ENCODE measurements at regions not wholly inside any gene's neighbourhood (a gene's known extent, or its start where the extent isn't known, plus 50 kb on each side); places are given as distances from the start of the nearest gene placed in this dataset.

DNA sequence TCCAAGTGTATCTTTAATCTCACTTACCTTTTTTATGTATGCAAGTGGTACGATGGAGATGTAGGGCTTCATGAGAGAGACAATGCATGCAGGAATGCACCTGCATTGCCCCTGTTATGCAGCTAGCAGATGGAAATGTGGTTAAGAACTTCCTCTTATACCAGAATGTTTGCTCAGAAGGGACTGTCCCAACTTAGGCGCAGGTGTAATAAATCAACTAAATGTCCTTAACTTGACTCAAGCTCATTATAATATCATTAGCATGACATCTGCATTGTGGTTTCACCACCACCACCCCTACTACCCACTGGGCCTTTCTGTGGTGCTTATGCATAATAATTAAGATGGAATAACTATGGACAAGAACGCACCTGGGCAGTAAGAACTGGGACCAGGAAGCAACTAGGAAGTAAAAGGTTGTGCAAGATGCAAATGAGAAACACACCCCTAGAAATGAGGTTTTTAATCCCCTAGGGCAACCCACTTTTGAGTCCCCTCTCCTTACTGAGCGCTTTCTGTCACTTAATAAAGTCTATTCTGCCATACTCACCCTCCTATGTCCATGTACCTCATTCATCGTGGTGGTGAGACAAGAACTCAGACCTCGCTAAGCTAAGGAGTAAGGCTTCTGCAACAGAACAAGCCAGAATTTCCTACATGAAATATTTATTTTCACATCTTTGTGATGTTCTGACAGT is 1103.3 kb upstream of the B3GALT2 start:
- Histone ChIP-seq H3K4me3 (no peak overlapping the region), H3K4me2 (ENCODE audit: control insufficient read depth, insufficient read depth) (no peak overlapping the region), H3K27ac (ENCODE audit: control insufficient read depth, insufficient read depth) (no peak overlapping the region), H3K9me3 (replicated peaks; ENCODE audit: control insufficient read depth, insufficient read depth, low read length) (no peaks in the 10 kb centered on the region), H2AFZ (ENCODE audit: control insufficient read depth, low read depth, low read length) (no peak overlapping the region), H3K9ac (ENCODE audit: control insufficient read depth, insufficient read depth, low read length) (no peak overlapping the region), H4K20me1 (ENCODE audit: control insufficient read depth, insufficient read depth) (no peaks in the 10 kb centered on the region), H3K4me1 (ENCODE audit: control insufficient read depth, insufficient read depth, low read length) (no peaks in the 10 kb centered on the region), H3K79me2 (ENCODE audit: control insufficient read depth, insufficient read depth, low read length) (no peaks in the 10 kb centered on the region), H3K36me3 (ENCODE audit: control insufficient read depth in 2 of 2, insufficient read depth in 2 of 2, low read length in 1 of 2) (no peaks in the 10 kb centered on the region), H3K27me3 (replicated peaks in 1 of 2; ENCODE audit: control insufficient read depth in 2 of 2, insufficient read depth in 2 of 2, low read length in 1 of 2) (no peaks in the 10 kb centered on the region)
- peak; percentile 39 for DNase-seq (ENCODE audit: low read depth, low spot score)
- WGBS (ENCODE audit: insufficient coverage, insufficient replicate concordance, low lambda C conversion rate, missing lambda C conversion rate) = 0% methylated on average over 6 of the region's 6 CpGs
- in situ Hi-C loops (cut with MboI) = loop anchor here (25.0 kb wide), 1 partner anchor 1827 kb away; no protein-coding TSS in a partner anchor
- CTCF ChIA-PET = interaction anchor here (1.1 kb wide), 1 partner anchor 55 kb away, joined by 3 read pairs; no protein-coding TSS in a partner anchor
- peak; percentile 92 for ATAC-seq
- RAD21 ChIA-PET (ENCODE audit: unreplicated experiment) = no interaction called here
- SMC1A ChIA-PET (ENCODE audit: uncharacterized antibody, unreplicated experiment) = no interaction called here
- intact Hi-C loops (cut with micrococcal nuclease; ENCODE audit: unreplicated experiment) = no loop called here
- no TSS peak for BruUV-seq (replicated peaks)
- peak; percentile 90 for FAIRE-seq
- POLR2A ChIA-PET = no interaction called here
- TF ChIP-seq, protein P1, sequence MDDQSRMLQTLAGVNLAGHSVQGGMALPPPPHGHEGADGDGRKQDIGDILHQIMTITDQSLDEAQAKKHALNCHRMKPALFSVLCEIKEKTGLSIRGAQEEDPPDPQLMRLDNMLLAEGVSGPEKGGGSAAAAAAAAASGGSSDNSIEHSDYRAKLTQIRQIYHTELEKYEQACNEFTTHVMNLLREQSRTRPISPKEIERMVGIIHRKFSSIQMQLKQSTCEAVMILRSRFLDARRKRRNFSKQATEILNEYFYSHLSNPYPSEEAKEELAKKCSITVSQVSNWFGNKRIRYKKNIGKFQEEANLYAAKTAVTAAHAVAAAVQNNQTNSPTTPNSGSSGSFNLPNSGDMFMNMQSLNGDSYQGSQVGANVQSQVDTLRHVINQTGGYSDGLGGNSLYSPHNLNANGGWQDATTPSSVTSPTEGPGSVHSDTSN (IDR thresholded peaks at IDR 0.05; ENCODE audit: insufficient replicate concordance, low read depth, low read length) = peak; percentile 38
- TF ChIP-seq CREM (IDR thresholded peaks at IDR 0.05; ENCODE audit: low read depth) (peak; percentile 65; the same call in 1 of the 2 replicates), IKZF1 (conservative IDR thresholded peaks at IDR 0.05) (peak; percentile 45; the same call in 1 of the 2 replicates), RCOR1 (conservative IDR thresholded peaks at IDR 0.05; ENCODE audit: low read depth, low read length) (no peak), ATF7 (IDR thresholded peaks at IDR 0.05; ENCODE audit: low read depth) (peak; percentile 61), CBX5 (IDR thresholded peaks at IDR 0.05; ENCODE audit: low read depth) (no peak), KDM1A (IDR thresholded peaks at IDR 0.05; ENCODE audit: borderline replicate concordance) (no peak), SMAD5 (IDR thresholded peaks at IDR 0.05; ENCODE audit: low read depth) (no peak), PML (IDR thresholded peaks at IDR 0.05; ENCODE audit: low read length) (peak; percentile 39; the same call in 1 of the 2 replicates)
- TF ChIP-seq, protein P2, sequence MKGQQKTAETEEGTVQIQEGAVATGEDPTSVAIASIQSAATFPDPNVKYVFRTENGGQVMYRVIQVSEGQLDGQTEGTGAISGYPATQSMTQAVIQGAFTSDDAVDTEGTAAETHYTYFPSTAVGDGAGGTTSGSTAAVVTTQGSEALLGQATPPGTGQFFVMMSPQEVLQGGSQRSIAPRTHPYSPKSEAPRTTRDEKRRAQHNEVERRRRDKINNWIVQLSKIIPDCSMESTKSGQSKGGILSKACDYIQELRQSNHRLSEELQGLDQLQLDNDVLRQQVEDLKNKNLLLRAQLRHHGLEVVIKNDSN (IDR thresholded peaks at IDR 0.05; ENCODE audit: borderline replicate concordance, extremely low read length, insufficient read depth, low read depth, low read length) = no peak
- TF ChIP-seq, protein P3, sequence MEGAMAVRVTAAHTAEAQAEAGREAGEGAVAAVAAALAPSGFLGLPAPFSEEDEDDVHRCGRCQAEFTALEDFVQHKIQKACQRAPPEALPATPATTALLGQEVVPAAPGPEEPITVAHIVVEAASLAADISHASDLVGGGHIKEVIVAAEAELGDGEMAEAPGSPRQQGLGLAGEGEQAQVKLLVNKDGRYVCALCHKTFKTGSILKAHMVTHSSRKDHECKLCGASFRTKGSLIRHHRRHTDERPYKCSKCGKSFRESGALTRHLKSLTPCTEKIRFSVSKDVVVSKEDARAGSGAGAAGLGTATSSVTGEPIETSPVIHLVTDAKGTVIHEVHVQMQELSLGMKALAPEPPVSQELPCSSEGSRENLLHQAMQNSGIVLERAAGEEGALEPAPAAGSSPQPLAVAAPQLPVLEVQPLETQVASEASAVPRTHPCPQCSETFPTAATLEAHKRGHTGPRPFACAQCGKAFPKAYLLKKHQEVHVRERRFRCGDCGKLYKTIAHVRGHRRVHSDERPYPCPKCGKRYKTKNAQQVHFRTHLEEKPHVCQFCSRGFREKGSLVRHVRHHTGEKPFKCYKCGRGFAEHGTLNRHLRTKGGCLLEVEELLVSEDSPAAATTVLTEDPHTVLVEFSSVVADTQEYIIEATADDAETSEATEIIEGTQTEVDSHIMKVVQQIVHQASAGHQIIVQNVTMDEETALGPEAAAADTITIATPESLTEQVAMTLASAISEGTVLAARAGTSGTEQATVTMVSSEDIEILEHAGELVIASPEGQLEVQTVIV (IDR thresholded peaks at IDR 0.05; ENCODE audit: borderline replicate concordance, partially characterized antibody) = no peak
- TF ChIP-seq, protein P4, sequence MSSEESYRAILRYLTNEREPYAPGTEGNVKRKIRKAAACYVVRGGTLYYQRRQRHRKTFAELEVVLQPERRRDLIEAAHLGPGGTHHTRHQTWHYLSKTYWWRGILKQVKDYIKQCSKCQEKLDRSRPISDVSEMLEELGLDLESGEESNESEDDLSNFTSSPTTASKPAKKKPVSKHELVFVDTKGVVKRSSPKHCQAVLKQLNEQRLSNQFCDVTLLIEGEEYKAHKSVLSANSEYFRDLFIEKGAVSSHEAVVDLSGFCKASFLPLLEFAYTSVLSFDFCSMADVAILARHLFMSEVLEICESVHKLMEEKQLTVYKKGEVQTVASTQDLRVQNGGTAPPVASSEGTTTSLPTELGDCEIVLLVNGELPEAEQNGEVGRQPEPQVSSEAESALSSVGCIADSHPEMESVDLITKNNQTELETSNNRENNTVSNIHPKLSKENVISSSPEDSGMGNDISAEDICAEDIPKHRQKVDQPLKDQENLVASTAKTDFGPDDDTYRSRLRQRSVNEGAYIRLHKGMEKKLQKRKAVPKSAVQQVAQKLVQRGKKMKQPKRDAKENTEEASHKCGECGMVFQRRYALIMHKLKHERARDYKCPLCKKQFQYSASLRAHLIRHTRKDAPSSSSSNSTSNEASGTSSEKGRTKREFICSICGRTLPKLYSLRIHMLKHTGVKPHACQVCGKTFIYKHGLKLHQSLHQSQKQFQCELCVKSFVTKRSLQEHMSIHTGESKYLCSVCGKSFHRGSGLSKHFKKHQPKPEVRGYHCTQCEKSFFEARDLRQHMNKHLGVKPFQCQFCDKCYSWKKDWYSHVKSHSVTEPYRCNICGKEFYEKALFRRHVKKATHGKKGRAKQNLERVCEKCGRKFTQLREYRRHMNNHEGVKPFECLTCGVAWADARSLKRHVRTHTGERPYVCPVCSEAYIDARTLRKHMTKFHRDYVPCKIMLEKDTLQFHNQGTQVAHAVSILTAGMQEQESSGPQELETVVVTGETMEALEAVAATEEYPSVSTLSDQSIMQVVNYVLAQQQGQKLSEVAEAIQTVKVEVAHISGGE (CRISPR knock-in tag; IDR thresholded peaks at IDR 0.05) = no peak
- TF ChIP-seq, protein P5, sequence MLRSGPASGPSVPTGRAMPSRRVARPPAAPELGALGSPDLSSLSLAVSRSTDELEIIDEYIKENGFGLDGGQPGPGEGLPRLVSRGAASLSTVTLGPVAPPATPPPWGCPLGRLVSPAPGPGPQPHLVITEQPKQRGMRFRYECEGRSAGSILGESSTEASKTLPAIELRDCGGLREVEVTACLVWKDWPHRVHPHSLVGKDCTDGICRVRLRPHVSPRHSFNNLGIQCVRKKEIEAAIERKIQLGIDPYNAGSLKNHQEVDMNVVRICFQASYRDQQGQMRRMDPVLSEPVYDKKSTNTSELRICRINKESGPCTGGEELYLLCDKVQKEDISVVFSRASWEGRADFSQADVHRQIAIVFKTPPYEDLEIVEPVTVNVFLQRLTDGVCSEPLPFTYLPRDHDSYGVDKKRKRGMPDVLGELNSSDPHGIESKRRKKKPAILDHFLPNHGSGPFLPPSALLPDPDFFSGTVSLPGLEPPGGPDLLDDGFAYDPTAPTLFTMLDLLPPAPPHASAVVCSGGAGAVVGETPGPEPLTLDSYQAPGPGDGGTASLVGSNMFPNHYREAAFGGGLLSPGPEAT (IDR thresholded peaks at IDR 0.05; ENCODE audit: low read depth) = peak; percentile 55; the same call in 1 of the 2 replicates
